ENCODE measurements at regions not wholly inside any gene's neighbourhood (a gene's known extent, or its start where the extent isn't known, plus 50 kb on each side); places are given as distances from the start of the nearest gene placed in this dataset.

GRCh38 chrX:9329056-9329455, 135.8 kb upstream of the TBL1X start:
- no peak for FAIRE-seq

GRCh38 chrX:9330249-9330982, 134.4 kb upstream of the TBL1X start:
- FAIRE-seq (no peak), DNase-seq (ENCODE audit: insufficient read length, low spot score) (no peak)
- no peak for TF ChIP-seq CTCF (IDR thresholded peaks at IDR 0.05; ENCODE audit: insufficient read depth, missing control alignments)

More at GRCh38 chrX:9329056-9329455, 135.8 kb upstream of the TBL1X start:
- TF ChIP-seq CTCF (IDR thresholded peaks at IDR 0.05; ENCODE audit: insufficient read depth, missing control alignments), result no peak
- no peak for DNase-seq (ENCODE audit: insufficient read length, low spot score)

GRCh38 chrX:9333873-9334560, 130.8 kb upstream of the TBL1X start:
- DNase-seq (ENCODE audit: insufficient read length, low spot score) (no peak), FAIRE-seq (no peak)
- TF ChIP-seq CTCF (IDR thresholded peaks at IDR 0.05; ENCODE audit: insufficient read depth, missing control alignments), result no peak

GRCh38 chrX:9335251-9335650, 129.6 kb upstream of the TBL1X start:
- no peak for FAIRE-seq
- no peak for DNase-seq (ENCODE audit: insufficient read length, low spot score)
- no peak for TF ChIP-seq CTCF (IDR thresholded peaks at IDR 0.05; ENCODE audit: insufficient read depth, missing control alignments)

GRCh38 chrX:9336456-9336855, 128.4 kb upstream of the TBL1X start:
- no peak for TF ChIP-seq CTCF (IDR thresholded peaks at IDR 0.05; ENCODE audit: insufficient read depth, missing control alignments)
- FAIRE-seq (no peak), DNase-seq (ENCODE audit: insufficient read length, low spot score) (no peak)

GRCh38 chrX:9337046-9337445, 127.8 kb upstream of the TBL1X start:
- no peak for FAIRE-seq
- TF ChIP-seq CTCF (IDR thresholded peaks at IDR 0.05; ENCODE audit: insufficient read depth, missing control alignments), result no peak
- no peak for DNase-seq (ENCODE audit: insufficient read length, low spot score)

- FAIRE-seq, result no peak
- no peak for TF ChIP-seq CTCF (IDR thresholded peaks at IDR 0.05; ENCODE audit: insufficient read depth, missing control alignments)
These were observed 125.9 kb upstream of the TBL1X start for GRCh38 chrX:9338986-9339385.

More at GRCh38 chrX:9338986-9339385, 125.9 kb upstream of the TBL1X start:
- no peak for DNase-seq (ENCODE audit: insufficient read length, low spot score)
